Esophagus squamous epithelium (tissue), 5 donors: ENCODE measurements at regions not wholly inside any gene's neighbourhood (a gene's known extent, or its start where the extent isn't known, plus 50 kb on each side); places are given as distances from the start of the nearest gene placed in this dataset.
A peak's percentile ranks its signal among the peaks of the same experiment; 100 is the strongest.

Source experiments
- DNase-seq: peaks from one replicate; lab custom pipeline; 2025; lab: John Stamatoyannopoulos, UW
- H3K27ac ChIP-seq, 4 donors: fragments of 200-600 bp; sonication (generic); one replicate each; pipeline ENCODE4 v1.5.1; 2016 to 2019; ENCODE audit warnings: mild to moderate bottlenecking in 1 of 4
- H3K27me3 ChIP-seq, 4 donors: fragments of 200-600 bp; sonication (generic); 1 replicate in 3 of 4; 2 replicates in 1 of 4; pipeline versions ENCODE4 v1.5.1 to v1.6.0; 2017 to 2021; ENCODE audit warnings: antibody characterized with exemption in 1 of 4
- H3K36me3 ChIP-seq, 3 donors: fragments of 200-600 bp; sonication (generic); one replicate each; pipeline ENCODE4 v1.5.1; 2016 to 2019
- H3K4me1 ChIP-seq, 3 donors: fragments of 200-600 bp; sonication (generic); one replicate each; pipeline ENCODE4 v1.5.1; 2017 to 2019
- H3K4me3 ChIP-seq, 4 donors: fragments of 200-600 bp; sonication (generic); 1 replicate in 3 of 4; 2 replicates in 1 of 4; pipeline ENCODE4 v1.5.1; 2016 to 2019; ENCODE audit warnings: mild to moderate bottlenecking in 2 of 4, moderate library complexity in 1 of 4
- H3K9me3 ChIP-seq, 3 donors: fragments of 200-600 bp; sonication (generic); one replicate each; pipeline ENCODE4 v1.5.1; 2016 to 2019
- CTCF ChIP-seq, 6 experiments: fragments of 450-650 bp in 4 of 6; fragments of 200-600 bp in 2 of 6; sonication (generic) in 2 of 6; IDR thresholded peaks; one replicate each; pipeline ENCODE4 v1.5.1; 2016 to 2019; ENCODE audit warnings: antibody characterized with exemption in 6 of 6, mild to moderate bottlenecking in 4 of 6, moderate library complexity in 4 of 6
- POLR2A ChIP-seq, 4 donors: fragments of 450-650 bp; IDR thresholded peaks; one replicate each; pipeline ENCODE4 v1.6.1; 2017; ENCODE audit warnings: antibody characterized with exemption in 4 of 4, mild to moderate bottlenecking in 4 of 4, moderate library complexity in 3 of 4
- WGBS, 2 donors: methylation state at CpG; one replicate each; pipeline ENCODE4 v1.1.5; 2018; 5-methylcytosine and 5-hydroxymethylcytosine counted together
- intact Hi-C: fragments of 100-400 bp; cut with DNase I; formaldehyde crosslinking; loops from one replicate; pipeline ENCODE4 v1.15.0; 2022
- donor health status: DM: yes; HTN: yes; CAD: no.

- H3K27me3 ChIP-seq = peaks cover 0 to 21% (median 0%) of the 10 kb centered on the region in 4 donors
- H3K27ac ChIP-seq = peak overlapping the region in 1 of 4 donors; percentile 23
- WGBS, 2 donors = 72 to 73% methylated on average over 14 to 18 of the region's 21 CpGs
- intact Hi-C loops = no loop called here
- DNase-seq = no peak
- no peaks in the 10 kb centered on the region for H3K9me3 ChIP-seq
- H3K4me1 ChIP-seq = peaks cover 0 to 22% (median 9%) of the 10 kb centered on the region in 3 donors
- TF ChIP-seq CTCF (IDR thresholded peaks at IDR 0.05) (no peak), POLR2A (IDR thresholded peaks at IDR 0.05) (no peak)
- no peaks in the 10 kb centered on the region for H3K36me3 ChIP-seq
- no peak overlapping the region for H3K4me3 ChIP-seq
Observed at GRCh38 chr21:41598561-41599431, 90.8 kb upstream of the TMPRSS2 start.

DNA sequence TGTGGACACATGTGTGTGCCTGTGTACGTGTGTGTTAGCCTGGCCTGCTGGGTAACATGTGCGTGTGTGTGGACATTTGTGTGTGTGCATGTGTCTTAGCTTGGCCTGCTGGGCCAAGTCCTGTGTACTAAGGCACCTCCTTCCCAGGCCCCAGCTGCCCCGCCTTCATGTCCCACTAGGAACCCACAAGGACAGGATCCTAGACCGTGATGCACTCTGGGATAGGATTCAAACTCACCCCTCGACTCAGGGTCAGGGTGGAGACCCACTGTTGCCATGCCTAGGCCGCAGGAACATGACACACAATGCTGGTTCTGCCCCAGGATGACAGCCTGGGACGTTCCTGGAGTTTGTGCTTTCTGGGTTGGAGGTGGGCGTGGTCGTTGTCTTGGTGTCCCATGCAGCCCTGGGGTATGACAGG, 89.9 kb upstream of the TMPRSS2 start:
- H3K4me1 ChIP-seq = peaks cover 0 to 25% (median 9%) of the 10 kb centered on the region in 3 donors
- 73 to 88% methylated on average over 5 to 6 of the region's 9 CpGs for WGBS, 2 donors
- no peak for TF ChIP-seq POLR2A (IDR thresholded peaks at IDR 0.05)
- no peak for TF ChIP-seq CTCF (IDR thresholded peaks at IDR 0.05)
- no peaks in the 10 kb centered on the region for H3K9me3 ChIP-seq
- no peak overlapping the region for H3K27ac ChIP-seq
- H3K4me3 ChIP-seq = no peak overlapping the region
- H3K36me3 ChIP-seq = no peaks in the 10 kb centered on the region
- peaks cover 0 to 20% (median 0%) of the 10 kb centered on the region in 4 donors for H3K27me3 ChIP-seq
- intact Hi-C loops = no loop called here
- DNase-seq = no peak

- H3K36me3 ChIP-seq = no peaks in the 10 kb centered on the region
- peaks cover 0 to 21% (median 0%) of the 10 kb centered on the region in 4 donors for H3K27me3 ChIP-seq
- 100% methylated on average over 1 of the region's 1 CpG; no CpG with 5 or more reads in 1 of the 2 donors for WGBS, 2 donors
- intact Hi-C loops = no loop called here
- no peak for DNase-seq
- H3K4me1 ChIP-seq = peaks cover 0 to 21% (median 9%) of the 10 kb centered on the region in 3 donors
- H3K9me3 ChIP-seq = no peaks in the 10 kb centered on the region
- H3K27ac ChIP-seq = no peak overlapping the region
- no peak overlapping the region for H3K4me3 ChIP-seq
- TF ChIP-seq CTCF (IDR thresholded peaks at IDR 0.05) (no peak), POLR2A (IDR thresholded peaks at IDR 0.05) (no peak)
Observed at GRCh38 chr21:41597227-41597626, 89.3 kb upstream of the TMPRSS2 start.

DNA sequence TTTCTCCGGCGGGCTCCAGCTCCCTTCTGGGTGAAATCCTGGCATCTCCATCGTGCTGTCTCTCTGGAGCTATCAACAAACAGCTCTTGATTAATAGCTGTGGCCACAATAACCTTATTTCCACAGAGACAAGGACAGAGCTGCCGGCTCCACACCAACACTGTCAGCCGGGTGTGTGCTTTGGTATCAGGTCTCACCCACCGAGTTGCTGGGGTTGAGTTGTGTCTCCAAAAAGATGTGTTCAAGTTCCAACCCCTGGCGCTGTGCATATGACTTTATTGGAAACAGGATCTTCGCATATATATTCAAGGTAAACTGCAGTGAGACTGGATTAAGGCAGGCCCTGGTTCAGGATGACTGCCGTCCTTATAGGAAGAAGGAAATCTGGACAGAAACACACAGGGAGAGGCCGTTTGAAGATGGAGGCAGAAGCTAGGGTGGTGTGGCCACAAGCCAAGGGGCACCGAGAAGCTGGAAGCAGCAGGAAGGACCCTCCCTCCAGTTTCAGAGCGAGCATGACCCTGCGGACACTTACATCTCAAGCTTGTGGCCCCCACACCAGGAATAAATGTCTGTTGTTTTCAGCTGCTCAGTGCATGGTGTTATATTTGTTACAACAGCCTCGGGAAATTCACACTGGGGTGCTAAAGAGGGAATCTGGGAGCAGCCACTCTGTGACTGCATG, 88.4 kb upstream of the TMPRSS2 start:
- no peak overlapping the region for H3K27ac ChIP-seq
- WGBS, 2 donors = 57 to 85% methylated on average over 7 to 13 of the region's 14 CpGs
- intact Hi-C loops = no loop called here
- TF ChIP-seq CTCF (IDR thresholded peaks at IDR 0.05) (no peak), POLR2A (IDR thresholded peaks at IDR 0.05) (no peak)
- no peak overlapping the region for H3K4me3 ChIP-seq
- H3K27me3 ChIP-seq = peaks cover 0 to 21% (median 0%) of the 10 kb centered on the region in 4 donors
- DNase-seq = no peak
- H3K9me3 ChIP-seq = no peaks in the 10 kb centered on the region
- peaks cover 0 to 13% (median under 1%) of the 10 kb centered on the region in 3 donors for H3K4me1 ChIP-seq
- H3K36me3 ChIP-seq = no peaks in the 10 kb centered on the region

GRCh38 chr21:41594268-41594667, 86.3 kb upstream of the TMPRSS2 start:
- no peaks in the 10 kb centered on the region for H3K9me3 ChIP-seq
- peaks cover 0 to 8% (median 0%) of the 10 kb centered on the region in 3 donors for H3K4me1 ChIP-seq
- intact Hi-C loops = no loop called here
- peaks cover 0 to 21% (median 0%) of the 10 kb centered on the region in 4 donors for H3K27me3 ChIP-seq
- no peak for TF ChIP-seq CTCF (IDR thresholded peaks at IDR 0.05)
- TF ChIP-seq POLR2A (IDR thresholded peaks at IDR 0.05) = no peak
- WGBS, 2 donors = 42 to 43% methylated on average over 5 of the region's 5 CpGs
- no peaks in the 10 kb centered on the region for H3K36me3 ChIP-seq
- no peak overlapping the region for H3K27ac ChIP-seq
- DNase-seq = no peak
- H3K4me3 ChIP-seq = no peak overlapping the region
